Astrocyte of the cerebellum (primary cell): ENCODE measurements at regions not wholly inside any gene's neighbourhood (a gene's known extent, or its start where the extent isn't known, plus 50 kb on each side); places are given as distances from the start of the nearest gene placed in this dataset.

ENCODE experiments used
- DNase-seq: peaks from one replicate; pipeline ENCODE4 v3.0.0-alpha.2; 2011; ENCODE audit warnings: low read depth
- H3K4me3 ChIP-seq: 2 replicates; pipeline ENCODE4 v1.5.1; 2011; ENCODE audit warnings: mild to moderate bottlenecking, low read depth, low read length, moderate library complexity
- in situ Hi-C: cut with HindIII; loops from 2 replicates; pipeline ENCODE4 v1.10.0; 2017; ENCODE audit warnings: low sequenced_read_pairs
- TF ChIP-seq, protein P1 (sequence below): IDR thresholded peaks from 2 replicates; pipeline ENCODE4 v1.5.1; 2012; ENCODE audit warnings: low read length, low read depth, moderate library complexity, mild to moderate bottlenecking; ENCODE audit errors: missing control alignments

DNA sequence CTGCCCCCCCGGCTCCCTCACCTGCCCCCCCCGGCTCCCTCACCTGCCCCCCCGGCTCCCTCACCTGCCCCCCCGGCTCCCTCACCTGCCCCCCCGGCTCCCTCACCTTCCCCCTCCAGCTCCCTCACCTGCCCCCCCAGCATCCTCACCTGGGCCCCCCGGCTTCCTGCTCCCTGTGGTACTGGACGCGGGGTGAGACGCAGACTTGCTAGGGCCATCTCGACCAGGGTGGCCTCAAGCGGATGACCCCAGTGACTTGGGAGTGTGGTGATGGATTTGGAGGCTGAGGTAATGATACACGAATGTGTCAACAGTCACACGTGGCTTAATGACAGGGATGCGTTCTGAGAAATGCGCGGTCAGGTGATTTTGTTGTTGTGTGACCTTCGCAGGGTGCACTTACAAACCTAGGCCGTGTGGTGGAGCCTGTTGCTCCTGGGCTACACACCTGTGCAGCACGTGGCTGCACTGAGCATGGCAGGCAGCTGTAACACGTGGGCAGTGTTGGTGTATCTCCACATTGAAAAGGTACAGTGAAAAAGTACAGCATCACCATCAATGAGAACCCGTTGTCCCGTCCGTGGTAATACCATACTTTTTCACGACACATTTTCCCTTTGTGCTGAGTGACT lies 197.8 kb downstream of the TEX29 start:
- no peak for DNase-seq
- TF ChIP-seq, protein P1, sequence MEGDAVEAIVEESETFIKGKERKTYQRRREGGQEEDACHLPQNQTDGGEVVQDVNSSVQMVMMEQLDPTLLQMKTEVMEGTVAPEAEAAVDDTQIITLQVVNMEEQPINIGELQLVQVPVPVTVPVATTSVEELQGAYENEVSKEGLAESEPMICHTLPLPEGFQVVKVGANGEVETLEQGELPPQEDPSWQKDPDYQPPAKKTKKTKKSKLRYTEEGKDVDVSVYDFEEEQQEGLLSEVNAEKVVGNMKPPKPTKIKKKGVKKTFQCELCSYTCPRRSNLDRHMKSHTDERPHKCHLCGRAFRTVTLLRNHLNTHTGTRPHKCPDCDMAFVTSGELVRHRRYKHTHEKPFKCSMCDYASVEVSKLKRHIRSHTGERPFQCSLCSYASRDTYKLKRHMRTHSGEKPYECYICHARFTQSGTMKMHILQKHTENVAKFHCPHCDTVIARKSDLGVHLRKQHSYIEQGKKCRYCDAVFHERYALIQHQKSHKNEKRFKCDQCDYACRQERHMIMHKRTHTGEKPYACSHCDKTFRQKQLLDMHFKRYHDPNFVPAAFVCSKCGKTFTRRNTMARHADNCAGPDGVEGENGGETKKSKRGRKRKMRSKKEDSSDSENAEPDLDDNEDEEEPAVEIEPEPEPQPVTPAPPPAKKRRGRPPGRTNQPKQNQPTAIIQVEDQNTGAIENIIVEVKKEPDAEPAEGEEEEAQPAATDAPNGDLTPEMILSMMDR: no peak
- in situ Hi-C loops: no loop called here
- no peak overlapping the region for H3K4me3 ChIP-seq

DNA sequence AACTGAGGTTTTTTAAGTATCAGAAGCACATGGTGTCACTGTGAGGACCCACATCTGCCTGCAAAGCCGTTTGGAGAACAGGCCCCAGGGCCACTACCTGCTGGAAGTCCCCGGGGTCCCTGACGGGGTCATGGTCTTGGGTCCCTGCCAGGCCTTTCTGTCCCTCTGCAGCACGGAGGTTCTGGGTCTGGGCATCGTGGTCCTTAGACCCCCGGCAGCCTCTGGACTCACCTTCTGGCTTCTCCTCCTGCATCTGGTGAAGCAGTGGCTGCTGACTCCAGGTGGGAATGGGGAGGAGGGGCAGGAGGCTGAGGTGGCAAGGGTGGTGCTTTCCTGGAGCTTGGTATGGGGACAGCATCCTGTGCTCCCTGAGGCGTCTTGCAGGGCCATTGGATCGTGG lies 198.6 kb downstream of the TEX29 start:
- TF ChIP-seq, protein P1: no peak
- H3K4me3 ChIP-seq: no peak overlapping the region
- in situ Hi-C loops: no loop called here
- DNase-seq: no peak

DNA sequence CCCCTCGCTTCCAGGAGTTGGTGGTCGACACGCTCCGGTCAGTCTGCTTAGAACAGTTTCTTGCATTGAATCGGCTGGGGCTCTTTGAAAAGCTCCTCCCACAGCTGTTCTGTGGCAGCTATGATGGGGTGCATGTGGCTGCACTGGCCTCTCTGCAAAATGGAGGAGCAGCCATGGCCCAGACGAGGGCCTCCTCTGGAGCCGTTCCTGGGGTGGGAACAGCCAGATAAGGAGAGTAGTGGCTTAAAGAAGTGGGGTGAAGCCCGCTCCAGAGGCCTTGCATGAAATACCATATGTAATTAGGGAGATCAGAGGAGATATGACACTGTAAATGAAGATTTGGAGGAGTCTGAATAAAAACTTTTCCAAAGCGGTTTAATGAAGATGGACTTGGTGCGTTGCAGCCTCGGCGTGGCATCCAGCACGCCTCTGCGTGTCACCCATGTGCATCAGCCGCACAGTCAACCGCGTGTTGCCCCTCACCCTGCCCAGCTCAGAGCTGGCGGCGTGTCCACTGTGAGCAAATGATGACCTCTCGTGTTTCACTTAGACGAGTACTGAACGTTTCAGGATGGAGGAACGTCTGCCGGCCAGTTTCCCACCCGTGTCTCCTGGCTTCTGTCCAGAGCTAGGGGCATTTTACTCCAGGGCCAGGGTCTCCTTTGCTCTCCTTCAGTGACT lies 199.2 kb downstream of the TEX29 start:
- no peak for DNase-seq
- in situ Hi-C loops: no loop called here
- TF ChIP-seq, protein P1: no peak
- H3K4me3 ChIP-seq: no peak overlapping the region

DNA sequence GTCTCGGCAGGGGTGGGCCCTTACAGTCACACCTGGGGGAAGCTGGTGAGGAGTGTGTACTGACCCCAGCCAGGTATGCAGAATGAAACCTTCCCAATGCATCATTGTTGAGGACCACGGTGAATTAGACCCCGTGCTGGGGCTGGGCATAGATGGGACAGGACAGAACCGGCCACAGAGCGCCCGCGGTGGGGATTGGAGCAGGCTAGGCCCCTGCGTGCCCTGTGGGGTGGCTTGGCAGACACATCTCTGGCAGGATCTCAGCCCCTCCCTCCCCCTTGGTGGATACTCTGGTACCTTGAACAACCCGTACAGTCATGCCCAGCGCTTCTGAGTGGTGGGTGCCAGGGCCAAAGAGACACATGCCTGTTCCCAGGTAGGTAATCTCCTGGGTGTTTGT lies 200.6 kb downstream of the TEX29 start:
- TF ChIP-seq, protein P1: no peak
- no peak overlapping the region for H3K4me3 ChIP-seq
- in situ Hi-C loops: no loop called here
- no peak for DNase-seq

DNA sequence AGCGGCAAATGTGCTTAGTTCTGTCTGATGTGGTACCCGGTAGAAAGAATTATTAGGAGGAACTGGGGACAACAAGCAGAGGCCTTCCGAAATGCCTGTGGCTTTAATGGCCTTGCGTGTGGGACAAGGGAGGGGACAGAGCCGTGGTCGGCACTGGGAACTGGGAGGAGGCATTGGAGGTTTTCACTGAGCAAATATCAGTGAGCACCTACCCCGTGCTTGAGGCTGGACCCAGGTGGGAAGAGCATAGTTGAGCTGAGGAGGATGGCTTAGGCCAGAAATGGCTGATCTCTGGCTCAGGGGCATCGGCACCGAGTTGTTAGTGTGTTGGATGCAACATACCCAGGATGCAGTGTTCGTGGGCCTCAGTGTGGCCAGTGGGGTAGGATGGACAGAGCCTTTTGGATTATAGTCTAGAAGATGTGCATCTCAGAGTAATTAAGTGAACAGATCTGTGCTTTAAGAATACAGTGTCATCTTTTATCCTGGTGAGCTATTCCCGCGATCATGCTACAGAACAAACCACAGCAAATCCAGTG lies 201.3 kb downstream of the TEX29 start:
- TF ChIP-seq, protein P1: no peak
- no peak overlapping the region for H3K4me3 ChIP-seq
- no peak for DNase-seq
- in situ Hi-C loops: no loop called here

DNA sequence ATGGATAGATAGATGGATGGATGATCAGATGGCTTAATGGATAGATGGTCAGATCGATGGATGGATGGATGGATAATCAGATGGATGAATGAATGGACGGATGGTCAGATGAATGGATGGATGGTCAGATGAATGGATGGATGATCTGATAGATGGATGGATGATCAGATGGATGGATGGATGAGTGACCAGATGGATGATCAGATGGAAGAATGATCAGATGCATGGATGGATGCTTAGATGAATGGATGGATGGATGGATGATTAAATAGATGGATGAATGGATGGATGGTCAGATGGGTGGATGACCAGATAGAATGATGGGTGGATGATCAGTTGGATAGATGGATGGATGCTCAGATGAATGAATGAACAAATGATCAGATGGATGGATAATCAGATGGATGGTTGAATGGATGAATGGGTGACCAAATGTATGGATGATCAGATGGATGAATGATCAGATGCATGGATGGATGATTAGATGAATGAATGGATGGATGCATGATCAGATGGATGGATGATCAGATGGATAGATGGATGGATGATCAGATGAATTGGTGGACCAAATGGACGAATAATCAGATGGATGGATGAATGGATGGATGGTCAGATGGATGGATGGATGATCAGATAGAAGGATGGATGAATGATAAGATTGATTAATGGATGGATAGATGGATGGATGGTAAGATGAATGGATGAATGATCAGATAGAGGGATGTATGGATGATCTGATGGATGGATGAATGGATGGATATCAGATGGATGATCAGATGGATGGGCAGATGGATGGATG lies 205.1 kb downstream of the TEX29 start:
- in situ Hi-C loops: no loop called here
- no peak overlapping the region for H3K4me3 ChIP-seq
- DNase-seq: no peak
- TF ChIP-seq, protein P1: no peak
